ENCODE measurements at regions not wholly inside any gene's neighbourhood (a gene's known extent, or its start where the extent isn't known, plus 50 kb on each side); places are given as distances from the start of the nearest gene placed in this dataset.

DNA sequence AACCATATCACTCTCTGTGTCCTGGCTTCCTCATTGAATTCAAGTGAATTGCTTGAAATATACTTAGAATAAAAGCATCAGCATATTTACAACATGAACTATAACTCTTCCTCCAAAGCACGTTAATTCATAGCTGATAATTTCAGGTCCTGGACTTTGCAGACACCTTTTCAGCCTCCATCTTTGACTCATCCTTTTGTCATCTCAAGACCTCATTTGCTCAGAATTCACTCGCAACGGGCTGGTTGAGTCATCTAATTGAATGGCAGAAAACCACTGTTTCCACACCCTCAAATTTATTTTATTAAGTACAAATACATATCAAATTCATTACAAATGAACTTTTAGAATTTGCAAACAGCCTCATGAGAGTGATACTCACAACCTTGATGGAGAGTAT lies 545.7 kb downstream of the GATA3 start:
- Mint-ChIP-seq H3K4me1 (no peaks in the 10 kb centered on the region), H3K9me3 (peaks cover 0 to 4% of the 10 kb centered on the region in 2 donors), H3K4me3 (no peak overlapping the region), H3K27me3 (peaks cover 6% of the 10 kb centered on the region), H3K27ac (no peak overlapping the region)
- peak in 1 of 2 donors; percentile 13 for DNase-seq
- ATAC-seq: peak; percentile 50

DNA sequence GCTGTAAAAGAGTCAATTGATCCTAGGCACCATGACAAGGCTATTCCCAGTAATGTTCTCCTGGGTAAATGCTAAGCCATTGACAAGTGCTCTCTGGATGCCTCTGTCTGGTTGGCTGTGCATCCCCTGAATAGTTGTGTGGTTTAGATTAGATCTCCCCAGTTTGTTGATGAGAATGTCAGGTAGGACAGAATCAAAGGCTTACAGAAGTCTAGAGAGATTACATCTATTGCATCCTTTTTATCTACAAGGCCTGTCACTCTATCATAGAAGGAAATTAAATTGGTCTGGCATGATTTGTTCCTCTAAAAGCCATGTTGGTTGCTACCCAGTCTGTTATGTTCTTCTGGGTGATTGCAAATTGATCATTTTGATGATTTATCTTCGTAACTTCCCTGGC lies 548.3 kb downstream of the GATA3 start:
- ATAC-seq: no peak
- no peak for DNase-seq
- Mint-ChIP-seq H3K27ac (no peak overlapping the region), H3K4me1 (no peaks in the 10 kb centered on the region), H3K4me3 (no peak overlapping the region), H3K9me3 (peaks cover 0 to 14% of the 10 kb centered on the region in 2 donors), H3K27me3 (peaks cover 6% of the 10 kb centered on the region)

DNA sequence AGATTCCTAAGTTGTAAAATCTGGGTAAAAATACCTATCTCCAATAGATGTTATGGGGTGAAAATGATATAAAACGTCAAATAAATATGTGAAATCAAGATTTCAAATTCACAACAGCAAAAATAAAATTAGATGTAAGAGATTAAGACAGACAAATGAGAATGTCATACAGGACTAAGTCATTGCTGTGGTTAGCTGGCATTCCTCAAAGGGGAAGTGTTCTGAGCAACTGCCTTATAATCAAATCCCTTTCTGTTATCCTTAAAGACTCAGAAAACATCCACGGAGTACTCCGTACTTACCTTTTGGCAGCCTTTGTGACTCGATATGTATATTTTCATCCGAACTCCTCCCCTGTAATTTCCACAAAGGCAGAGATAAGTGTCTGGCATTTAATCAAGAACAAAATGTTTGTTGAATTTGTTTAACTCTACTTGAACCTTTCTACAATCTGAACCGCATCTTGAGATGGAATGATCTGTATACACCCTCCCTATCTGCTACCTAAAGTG lies 559.6 kb downstream of the GATA3 start:
- Mint-ChIP-seq H3K4me3 (no peak overlapping the region), H3K4me1 (peaks cover 11% of the 10 kb centered on the region), H3K27ac (no peak overlapping the region), H3K27me3 (peaks cover 7% of the 10 kb centered on the region), H3K9me3 (peaks cover 7 to 8% of the 10 kb centered on the region in 2 donors)
- DNase-seq: no peak
- no peak for ATAC-seq

DNA sequence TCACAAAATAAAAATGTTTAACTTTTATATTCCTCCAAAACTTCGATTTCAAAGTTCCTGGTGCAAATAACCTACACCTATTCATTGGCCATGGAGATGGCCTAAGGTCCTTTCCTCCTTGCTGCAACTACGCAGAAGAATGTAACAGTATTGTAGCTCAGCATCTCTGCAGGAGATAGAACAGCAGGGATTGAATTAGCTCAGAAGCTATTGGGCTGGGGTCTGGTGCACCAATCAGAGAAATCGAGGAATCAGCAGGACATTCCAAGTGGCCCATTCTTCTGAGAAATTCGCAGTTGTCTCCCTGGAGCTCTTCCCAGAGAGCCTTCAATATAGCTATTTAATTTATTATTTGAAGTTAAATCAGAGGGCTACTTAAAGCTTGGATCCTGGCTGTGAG lies 560.6 kb downstream of the GATA3 start:
- DNase-seq: no peak
- H3K4me3 Mint-ChIP-seq: no peak overlapping the region
- no peak overlapping the region for H3K27ac Mint-ChIP-seq
- ATAC-seq: no peak
- H3K27me3 Mint-ChIP-seq: peaks cover 7% of the 10 kb centered on the region
- peaks cover 11% of the 10 kb centered on the region for H3K4me1 Mint-ChIP-seq
- H3K9me3 Mint-ChIP-seq: peaks cover 7 to 8% of the 10 kb centered on the region in 2 donors

DNA sequence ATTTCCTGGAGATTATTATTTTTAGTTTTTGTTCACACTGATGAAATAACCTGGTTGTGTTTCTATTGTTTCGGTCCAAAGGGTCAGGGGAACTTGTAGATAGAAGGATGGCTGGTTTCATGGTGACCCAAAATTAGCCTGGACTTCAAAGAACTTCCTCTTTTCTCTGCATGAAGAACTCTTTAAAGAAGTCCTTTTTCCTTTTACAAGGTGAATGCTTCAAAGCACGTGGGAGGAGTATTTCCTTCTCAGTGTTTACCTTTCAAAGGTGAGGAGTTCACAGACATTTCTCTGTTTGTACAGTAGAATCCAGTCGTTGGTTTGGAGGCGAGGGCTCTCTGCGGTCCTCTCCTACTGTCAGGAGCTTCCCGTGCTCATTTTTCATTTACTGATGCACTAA lies 561.7 kb downstream of the GATA3 start:
- Mint-ChIP-seq H3K27me3 (peaks cover 7% of the 10 kb centered on the region), H3K9me3 (peaks cover 7 to 8% of the 10 kb centered on the region in 2 donors), H3K4me3 (no peak overlapping the region), H3K4me1 (peaks cover 11% of the 10 kb centered on the region), H3K27ac (no peak overlapping the region)
- DNase-seq (no peak), ATAC-seq (no peak)

DNA sequence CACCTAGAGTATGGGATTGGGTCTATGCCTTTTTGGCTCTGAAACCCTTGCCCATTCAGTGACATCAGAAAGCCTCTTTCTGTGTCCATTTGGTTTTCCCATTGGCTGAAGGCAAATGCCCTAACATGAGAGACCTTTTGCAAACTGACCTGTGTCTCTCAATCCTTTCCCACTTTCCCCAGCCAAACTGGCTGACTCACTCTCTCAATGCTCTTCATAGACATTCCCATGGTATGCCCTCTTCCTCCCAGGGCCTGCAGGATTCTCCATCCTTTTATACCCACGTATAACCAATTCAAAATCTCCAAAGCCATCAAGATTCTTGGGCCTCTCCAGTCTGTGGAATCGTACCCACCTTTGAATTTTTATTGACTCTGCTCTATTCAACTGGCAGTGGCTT lies 563.3 kb downstream of the GATA3 start:
- ATAC-seq (no peak), DNase-seq (no peak)
- H3K27me3 Mint-ChIP-seq: peaks cover 7% of the 10 kb centered on the region
- H3K27ac Mint-ChIP-seq: no peak overlapping the region
- H3K9me3 Mint-ChIP-seq: no peaks in the 10 kb centered on the region
- H3K4me3 Mint-ChIP-seq: no peak overlapping the region
- H3K4me1 Mint-ChIP-seq: peaks cover 11% of the 10 kb centered on the region

DNA sequence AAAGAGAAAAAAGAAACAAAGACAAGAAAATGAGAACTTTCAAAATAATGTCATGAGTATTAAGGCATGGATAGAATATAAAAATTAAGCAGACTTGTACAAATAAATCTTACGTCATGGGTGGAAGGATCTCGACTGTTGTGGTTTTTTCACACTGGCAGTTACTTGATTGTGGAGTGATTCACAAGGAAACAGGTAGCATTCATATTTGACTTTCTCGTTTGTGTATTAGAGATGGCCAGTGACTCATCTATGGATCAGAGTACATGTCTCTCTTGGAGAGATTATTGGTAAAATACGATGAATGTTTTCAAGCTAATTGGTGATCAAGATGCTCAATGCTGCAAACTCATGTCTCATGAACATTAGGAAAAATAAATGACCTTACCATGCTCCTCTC lies 564.3 kb downstream of the GATA3 start:
- ATAC-seq (no peak), DNase-seq (no peak)
- Mint-ChIP-seq H3K27ac (no peak overlapping the region), H3K4me1 (peaks cover 11% of the 10 kb centered on the region), H3K4me3 (no peak overlapping the region), H3K27me3 (peaks cover 7% of the 10 kb centered on the region), H3K9me3 (no peaks in the 10 kb centered on the region)

DNA sequence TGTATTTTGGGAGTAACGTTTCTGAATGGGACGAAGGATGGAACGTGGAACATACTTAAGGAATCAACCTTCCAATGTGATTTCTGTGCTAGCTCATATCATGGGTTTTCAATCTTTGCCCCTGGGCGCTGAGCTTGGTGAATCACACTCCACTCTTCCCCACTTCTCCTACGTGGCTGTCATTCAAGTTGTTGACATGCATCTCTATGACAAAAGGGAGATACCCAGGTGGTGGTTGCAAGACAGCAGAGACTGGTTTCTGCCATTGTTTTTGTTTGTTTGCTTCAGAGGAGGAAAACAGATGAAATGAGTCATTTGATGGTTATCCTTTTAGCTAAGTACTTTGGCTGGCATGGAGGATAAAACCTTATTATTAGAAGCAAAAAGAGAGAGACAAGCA lies 573.9 kb downstream of the GATA3 start:
- Mint-ChIP-seq H3K9me3 (peaks cover 0 to 4% of the 10 kb centered on the region in 2 donors), H3K4me1 (no peaks in the 10 kb centered on the region), H3K27me3 (peaks cover 8% of the 10 kb centered on the region), H3K4me3 (no peak overlapping the region), H3K27ac (no peak overlapping the region)
- ATAC-seq (no peak), DNase-seq (no peak)

DNA sequence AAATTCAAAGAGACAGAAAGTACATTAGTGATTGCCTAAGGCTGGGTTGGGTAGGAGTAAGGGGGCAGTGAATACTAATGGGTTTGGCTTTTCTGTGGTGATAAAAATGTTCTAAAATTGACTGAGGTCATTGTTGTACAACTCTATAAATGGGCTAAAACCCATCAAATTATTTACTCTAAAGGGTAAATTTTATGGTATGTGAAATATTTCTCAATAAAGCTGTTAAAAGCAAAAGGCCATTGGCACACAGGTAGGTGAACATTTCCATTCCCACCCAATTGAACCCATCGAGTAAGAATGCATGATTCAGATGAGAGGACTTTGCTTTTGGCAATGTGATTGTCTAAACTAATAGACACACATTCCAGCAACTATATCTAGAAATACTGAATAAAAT lies 579.4 kb downstream of the GATA3 start:
- ATAC-seq: no peak
- peaks cover 8% of the 10 kb centered on the region for H3K27me3 Mint-ChIP-seq

DNA sequence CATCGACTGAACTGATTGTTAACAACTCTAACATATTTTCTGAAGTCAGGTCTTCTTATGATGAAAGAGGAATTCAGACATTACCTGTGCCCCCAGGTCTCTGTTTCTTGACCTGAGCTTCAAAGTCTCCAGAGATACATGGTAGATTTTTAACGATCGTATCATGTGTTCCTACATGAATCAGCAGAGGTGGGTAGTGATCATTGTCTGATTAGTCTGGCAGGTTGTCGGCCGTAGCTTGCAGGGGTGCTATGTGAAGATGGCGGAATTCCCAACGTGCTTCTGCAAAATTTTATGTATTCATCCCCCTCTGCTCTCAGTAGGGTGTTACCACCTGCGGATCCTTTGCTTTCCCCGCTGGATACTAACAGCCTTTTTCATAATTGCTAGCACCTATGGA lies 581.9 kb downstream of the GATA3 start:
- Mint-ChIP-seq H3K9me3 (peaks cover 0 to 2% of the 10 kb centered on the region in 2 donors), H3K4me1 (no peaks in the 10 kb centered on the region), H3K27me3 (no peaks in the 10 kb centered on the region), H3K27ac (no peak overlapping the region), H3K4me3 (no peak overlapping the region)
- ATAC-seq (no peak), DNase-seq (no peak)

More for the DNA sequence above, 579.4 kb downstream of the GATA3 start:
- H3K4me3 Mint-ChIP-seq: no peak overlapping the region
- peak overlapping the region in 1 of 2 donors; percentile 41 for H3K27ac Mint-ChIP-seq
- peaks cover 0 to 4% of the 10 kb centered on the region in 2 donors for H3K9me3 Mint-ChIP-seq
- DNase-seq: no peak
- no peaks in the 10 kb centered on the region for H3K4me1 Mint-ChIP-seq

DNA sequence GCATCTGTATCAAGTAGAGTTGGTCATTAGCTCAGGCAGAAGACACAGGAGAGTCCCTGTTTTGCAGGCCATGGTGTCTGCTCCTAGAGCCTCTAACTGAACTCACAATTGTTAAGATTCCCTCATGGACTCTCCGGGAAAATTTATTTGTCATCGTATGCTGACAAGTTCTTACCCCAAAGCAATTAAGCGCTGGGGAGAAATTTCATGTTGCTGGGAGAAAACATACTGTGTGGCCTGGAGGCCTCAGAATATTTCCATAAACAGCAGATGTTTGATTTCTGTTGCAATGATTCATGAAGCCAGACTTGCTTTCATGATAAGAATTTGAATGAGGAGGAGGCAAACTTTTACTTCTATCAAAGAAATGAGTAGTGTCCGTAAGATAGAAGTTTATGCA lies 583.2 kb downstream of the GATA3 start:
- no peaks in the 10 kb centered on the region for H3K4me1 Mint-ChIP-seq
- no peaks in the 10 kb centered on the region for H3K27me3 Mint-ChIP-seq
- DNase-seq: no peak
- ATAC-seq: no peak
- H3K9me3 Mint-ChIP-seq: peaks cover 12 to 15% of the 10 kb centered on the region in 2 donors
- H3K4me3 Mint-ChIP-seq: no peak overlapping the region
- no peak overlapping the region for H3K27ac Mint-ChIP-seq

DNA sequence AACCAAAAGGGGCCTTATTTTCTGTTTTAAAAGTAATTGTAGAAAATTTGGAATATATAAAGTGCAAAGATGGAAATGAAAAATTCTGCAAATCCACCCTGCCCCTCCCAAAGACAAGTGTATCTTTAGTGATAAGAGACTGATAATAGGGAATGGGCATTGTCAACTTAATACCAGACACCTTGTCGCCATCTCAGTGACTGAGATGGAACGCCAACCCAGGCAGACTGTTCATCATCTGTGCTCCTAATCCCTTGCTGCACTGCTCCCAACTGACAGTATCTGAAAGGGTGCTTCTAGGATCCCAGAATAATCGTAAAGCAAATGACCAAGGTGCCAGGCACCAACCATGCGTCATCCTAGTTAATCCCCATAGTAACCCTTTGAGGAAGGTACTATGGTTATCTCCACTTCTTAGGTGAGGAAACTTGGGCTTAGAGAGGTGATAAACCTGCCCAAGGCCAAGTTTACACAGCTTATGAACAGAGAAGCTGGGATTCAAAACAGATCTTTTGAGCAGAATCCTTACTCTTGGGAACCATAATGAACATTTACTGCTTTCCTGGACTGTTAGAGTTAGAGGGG lies 583.7 kb downstream of the GATA3 start:
- H3K27ac Mint-ChIP-seq: no peak overlapping the region

DNA sequence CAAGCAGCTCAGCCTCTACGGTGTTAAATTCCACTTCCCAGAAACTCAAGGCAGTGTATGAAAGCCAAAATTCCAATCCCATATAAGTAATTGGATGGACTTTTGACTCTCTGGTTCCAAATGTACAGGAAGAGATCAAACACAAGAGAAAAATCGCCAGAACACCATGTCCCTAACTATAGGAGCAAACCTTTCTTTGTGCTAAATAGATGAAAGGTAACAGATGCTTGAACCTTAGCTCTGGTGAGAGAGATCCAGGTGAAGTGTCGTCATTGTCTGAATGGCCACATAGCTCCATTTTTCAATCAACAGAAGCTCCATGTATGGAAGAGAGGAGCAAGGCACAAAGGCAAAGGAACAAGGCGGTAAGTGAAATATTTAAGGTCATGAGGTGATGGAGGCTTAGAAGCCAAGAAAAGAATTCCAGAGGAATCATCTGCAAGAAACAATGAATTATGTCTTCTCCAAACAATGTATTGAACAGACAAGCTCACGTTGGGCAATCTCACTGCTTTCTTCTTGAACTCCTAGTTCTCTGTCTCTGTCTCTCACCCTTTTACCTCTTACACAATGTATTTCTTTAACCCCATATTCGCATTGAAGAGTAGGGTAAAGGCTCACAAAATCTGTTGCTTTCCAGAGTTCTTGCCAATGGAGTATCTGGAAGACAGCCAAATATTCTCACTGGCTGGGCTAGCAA lies 585.1 kb downstream of the GATA3 start:
- no peak for ATAC-seq
- no peak for DNase-seq
- H3K4me3 Mint-ChIP-seq: no peak overlapping the region
- H3K4me1 Mint-ChIP-seq: no peaks in the 10 kb centered on the region
- H3K27me3 Mint-ChIP-seq: no peaks in the 10 kb centered on the region
- peaks cover 16 to 23% of the 10 kb centered on the region in 2 donors for H3K9me3 Mint-ChIP-seq
- H3K27ac Mint-ChIP-seq: no peak overlapping the region

More for the DNA sequence above, 583.7 kb downstream of the GATA3 start:
- H3K4me3 Mint-ChIP-seq: no peak overlapping the region
- H3K4me1 Mint-ChIP-seq: no peaks in the 10 kb centered on the region
- peaks cover 15 to 20% of the 10 kb centered on the region in 2 donors for H3K9me3 Mint-ChIP-seq
- ATAC-seq (no peak), DNase-seq (no peak)
- H3K27me3 Mint-ChIP-seq: no peaks in the 10 kb centered on the region

DNA sequence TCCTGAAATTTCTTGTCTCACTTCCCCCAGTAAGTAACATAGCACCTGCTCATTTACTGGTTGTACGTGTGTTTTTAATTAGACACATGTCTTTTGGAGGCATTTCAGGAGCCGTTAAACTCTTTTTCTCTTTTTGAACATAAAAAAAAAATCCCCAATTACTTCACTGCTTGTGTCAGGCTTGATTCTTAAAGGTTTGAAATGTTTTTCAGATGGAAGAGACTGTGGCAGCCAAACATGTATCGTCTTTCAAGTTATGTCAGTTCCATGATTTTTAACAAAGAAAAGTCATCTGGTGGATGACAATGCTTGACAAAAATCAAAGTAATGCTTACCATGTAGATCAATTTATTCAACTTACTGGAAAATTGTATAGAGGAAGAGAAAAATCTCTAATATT lies 585.8 kb downstream of the GATA3 start:
- DNase-seq: no peak
- Mint-ChIP-seq H3K9me3 (peaks cover 16 to 23% of the 10 kb centered on the region in 2 donors), H3K4me3 (no peak overlapping the region), H3K4me1 (no peaks in the 10 kb centered on the region), H3K27me3 (no peaks in the 10 kb centered on the region), H3K27ac (peak overlapping the region in 1 of 2 donors; percentile 14)
- ATAC-seq: no peak

DNA sequence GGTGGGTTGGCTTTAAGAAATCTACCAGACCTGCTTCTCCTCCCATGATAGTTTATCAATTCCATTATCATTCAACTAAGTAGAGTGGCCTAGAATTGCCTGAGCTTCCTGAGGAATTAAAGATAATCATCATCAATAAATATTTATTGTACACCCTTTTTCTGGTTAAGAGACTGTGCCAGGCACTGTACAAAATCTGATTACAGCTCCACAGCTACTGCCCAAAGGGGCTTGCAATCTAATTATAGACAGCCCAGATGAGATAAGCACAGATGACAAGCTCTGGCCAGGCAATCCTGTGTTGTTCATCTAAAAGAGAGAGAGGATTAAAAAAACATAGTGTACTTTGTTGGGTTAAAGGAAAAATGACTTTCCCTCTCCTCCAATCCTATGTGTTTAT lies 586.4 kb downstream of the GATA3 start:
- H3K4me1 Mint-ChIP-seq: no peaks in the 10 kb centered on the region
- H3K9me3 Mint-ChIP-seq: peaks cover 16 to 23% of the 10 kb centered on the region in 2 donors
- ATAC-seq (no peak), DNase-seq (no peak)
- no peaks in the 10 kb centered on the region for H3K27me3 Mint-ChIP-seq
- no peak overlapping the region for H3K27ac Mint-ChIP-seq
- no peak overlapping the region for H3K4me3 Mint-ChIP-seq

DNA sequence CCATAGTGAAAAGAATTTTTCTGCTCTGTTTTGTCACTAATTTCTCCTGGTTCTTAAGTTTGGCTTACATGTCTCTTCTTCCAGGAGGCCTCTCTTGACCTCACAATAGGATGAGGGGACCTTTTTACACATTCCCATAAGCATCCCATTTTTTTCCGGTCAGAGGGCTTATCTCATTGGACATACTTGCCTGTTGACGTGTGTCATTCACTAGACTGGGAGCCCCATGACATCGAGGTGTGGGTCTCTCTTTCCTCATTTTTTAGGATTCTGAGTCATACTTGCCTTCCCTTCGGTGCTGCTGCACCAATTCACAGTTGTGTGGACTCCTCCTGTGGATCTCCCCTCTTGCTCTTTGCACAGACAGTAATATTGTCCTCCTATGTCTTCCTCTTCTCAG lies 601.8 kb downstream of the GATA3 start:
- Mint-ChIP-seq H3K27ac (no peak overlapping the region), H3K4me3 (no peak overlapping the region), H3K9me3 (peaks cover 0 to 8% of the 10 kb centered on the region in 2 donors), H3K4me1 (no peaks in the 10 kb centered on the region), H3K27me3 (peaks cover 7% of the 10 kb centered on the region)
- ATAC-seq (no peak), DNase-seq (no peak)
